ENCODE measurements at regions not wholly inside any gene's neighbourhood (a gene's known extent, or its start where the extent isn't known, plus 50 kb on each side); places are given as distances from the start of the nearest gene placed in this dataset.
"Not testable (repeated sequence)": the region's sequence is repeated elsewhere in the genome, so short reads cannot be mapped to it uniquely, and the experiment has no call there.

DNA sequence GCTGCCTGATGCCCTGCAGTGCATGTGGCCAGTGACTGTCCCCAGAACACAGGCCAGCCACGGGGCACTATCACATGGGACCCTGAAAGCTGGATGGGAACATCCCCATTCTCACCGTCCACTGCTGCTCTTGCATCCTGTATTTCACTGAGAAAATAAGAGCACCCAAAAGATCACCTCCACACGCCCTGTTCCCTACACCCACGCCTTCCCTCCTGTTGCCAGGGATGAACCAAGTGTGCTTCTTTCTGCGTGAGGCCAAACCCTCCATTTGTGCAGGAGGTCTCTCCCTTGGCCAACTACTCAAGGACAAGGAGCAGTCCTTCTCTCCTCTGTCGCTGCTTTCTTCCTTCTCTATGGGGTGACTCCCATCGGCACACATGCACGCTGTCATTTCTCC lies 118.3 kb downstream of the LRRC37A3 start:
- DNase-seq (ENCODE audit: low read depth in 2 of 2): not testable (repeated sequence)

DNA sequence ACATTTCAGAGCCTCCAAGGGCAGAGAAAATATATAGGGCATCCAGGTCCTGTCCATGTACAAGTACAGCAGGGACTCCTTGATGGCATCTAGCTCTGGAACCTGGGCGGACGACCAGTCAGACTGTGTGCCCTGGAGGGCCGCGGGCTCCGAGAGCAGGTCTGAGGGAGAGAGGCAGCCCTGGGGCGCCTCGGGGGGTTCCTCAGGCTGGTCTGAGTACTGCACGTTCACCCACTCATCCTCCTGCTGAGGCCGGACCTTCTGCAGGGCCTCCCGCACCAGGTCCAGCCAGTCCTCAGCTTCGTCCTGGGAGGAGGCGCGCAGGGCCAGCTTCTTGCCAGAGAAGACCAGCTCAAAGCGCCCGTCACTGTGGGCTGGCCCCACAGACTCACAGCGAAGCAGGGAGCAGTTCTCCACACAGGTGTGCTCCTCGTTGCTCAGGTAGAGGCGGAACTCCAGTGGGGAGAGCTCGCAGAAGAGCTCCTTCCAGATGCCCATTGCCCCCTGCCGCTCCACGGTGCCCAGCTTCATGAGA lies 118.8 kb downstream of the LRRC37A3 start:
- not testable (repeated sequence) for DNase-seq (ENCODE audit: low read depth in 2 of 2)

DNA sequence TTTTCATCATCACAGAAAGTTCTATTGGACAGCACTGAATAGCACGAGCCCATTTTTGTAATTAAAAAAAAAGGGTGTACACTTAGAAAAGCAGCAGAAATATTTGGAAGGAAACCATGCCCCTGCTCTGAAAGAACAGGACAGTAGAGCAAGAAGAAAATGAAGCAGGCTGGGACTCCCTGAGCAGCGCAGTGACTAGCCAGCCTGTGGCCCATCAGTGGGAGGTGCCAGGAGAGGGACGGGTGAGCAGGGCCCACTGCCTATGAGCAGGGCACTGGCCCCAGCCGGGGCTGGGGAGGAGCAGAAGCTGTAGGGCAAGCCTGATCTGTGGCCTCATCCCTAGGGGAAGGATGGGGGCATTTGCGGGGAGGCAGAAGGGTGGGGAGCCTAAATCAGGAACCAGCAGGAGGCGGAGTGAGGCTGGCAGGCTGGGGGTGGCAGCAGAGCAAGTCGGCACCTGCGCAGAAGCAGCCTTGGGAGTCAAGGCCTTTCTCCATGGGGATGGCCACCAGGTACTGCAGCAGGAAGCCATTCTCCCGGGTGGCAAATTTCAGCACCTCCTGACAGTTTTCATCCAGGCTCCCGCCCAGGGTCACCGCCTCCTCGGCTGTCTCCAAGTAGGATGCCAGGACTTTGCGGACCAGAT lies 119.6 kb downstream of the LRRC37A3 start:
- not testable (repeated sequence) for DNase-seq (ENCODE audit: low read depth in 2 of 2)

DNA sequence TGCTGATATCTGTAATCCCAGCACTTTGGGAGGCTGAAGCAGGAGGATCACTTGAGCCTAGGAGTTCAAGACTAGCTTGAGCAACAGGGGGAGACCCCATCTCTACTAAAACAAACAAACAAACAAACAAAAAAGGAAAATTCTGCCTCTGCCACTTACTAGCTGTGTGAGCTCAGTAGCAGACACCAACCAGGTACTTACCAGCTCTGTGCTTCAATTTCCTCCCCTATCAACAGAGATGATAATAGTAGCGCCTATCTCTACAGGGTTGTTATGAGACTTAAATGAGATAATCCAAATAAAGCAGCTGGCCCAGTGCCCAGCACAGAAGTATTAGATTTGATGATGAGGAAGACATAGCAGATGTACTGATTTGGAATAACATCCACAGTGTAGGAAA lies 120.3 kb downstream of the LRRC37A3 start:
- not testable (repeated sequence) for DNase-seq (ENCODE audit: low read depth in 2 of 2)

DNA sequence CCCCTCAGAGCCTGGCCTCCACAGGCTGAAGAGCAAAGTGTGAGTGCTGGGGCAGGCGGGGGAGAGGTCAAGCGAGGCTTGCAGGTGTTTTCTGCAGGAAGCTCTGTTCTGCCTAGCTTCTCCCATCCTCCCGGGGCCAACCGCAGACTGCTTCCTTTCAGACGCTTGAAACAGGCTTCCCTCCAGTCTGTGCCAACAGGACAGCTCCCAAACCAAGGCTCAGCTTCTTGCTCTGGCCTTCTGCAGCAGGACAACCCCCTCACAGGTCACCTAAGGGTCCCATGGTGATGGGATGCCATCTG lies 120.8 kb downstream of the LRRC37A3 start:
- DNase-seq (ENCODE audit: low read depth in 2 of 2): not testable (repeated sequence)

DNA sequence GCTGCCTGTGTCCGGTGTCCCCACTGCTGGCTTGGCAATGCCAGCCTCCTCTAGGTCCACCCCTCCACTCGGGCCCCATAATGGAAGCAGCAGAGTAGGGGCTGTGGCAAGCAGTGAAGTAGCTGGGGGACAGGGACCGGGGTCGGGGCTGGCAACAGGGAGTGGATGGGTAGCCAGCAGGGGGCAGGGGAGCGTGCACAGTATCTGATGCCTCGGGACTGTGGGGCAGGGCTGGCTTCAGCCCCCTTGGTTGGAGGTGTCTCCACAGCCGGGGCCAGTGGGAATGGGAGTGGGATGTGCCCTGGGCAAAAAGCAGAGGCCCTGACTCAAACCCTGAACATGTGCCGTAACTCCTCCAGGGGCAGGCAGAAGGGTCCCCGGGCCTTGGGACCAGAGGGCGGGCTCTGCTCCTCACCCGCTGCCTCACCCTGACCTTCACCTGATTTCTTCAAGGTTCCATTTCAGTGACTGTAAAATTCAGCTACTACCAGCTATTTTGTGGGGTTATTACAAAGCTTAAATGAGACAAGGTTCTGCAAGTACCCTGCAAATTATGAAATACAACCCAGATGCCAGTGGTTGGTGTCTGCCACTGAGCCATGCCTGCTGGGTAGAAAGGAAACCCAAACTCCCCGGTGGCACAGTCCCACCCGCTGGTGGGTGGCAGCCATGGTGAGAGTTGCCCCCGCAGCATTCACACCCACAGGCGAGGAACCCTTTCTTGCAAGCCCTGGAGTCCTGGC lies 121.4 kb downstream of the LRRC37A3 start:
- DNase-seq (ENCODE audit: low read depth in 2 of 2): not testable (repeated sequence)

DNA sequence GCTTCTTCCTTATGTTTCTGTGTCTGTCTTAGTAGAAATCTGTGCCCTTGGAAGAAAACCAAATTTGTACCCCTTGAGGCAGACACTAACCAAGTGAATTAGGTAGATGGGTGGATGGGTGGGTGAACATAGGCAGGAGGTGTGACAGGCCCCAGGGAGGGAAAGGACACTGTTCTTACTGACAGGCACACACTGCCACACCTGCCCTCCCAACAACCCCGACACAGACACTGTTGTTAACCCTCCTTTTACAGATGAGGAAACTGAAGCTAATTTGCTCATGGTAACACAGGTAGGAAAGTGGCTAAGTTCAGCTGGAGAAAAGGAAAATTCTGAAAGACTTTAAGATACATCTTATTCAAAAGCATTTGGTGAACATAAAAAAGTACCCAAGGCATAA lies 123.9 kb downstream of the LRRC37A3 start:
- not testable (repeated sequence) for DNase-seq (ENCODE audit: low read depth in 2 of 2)

DNA sequence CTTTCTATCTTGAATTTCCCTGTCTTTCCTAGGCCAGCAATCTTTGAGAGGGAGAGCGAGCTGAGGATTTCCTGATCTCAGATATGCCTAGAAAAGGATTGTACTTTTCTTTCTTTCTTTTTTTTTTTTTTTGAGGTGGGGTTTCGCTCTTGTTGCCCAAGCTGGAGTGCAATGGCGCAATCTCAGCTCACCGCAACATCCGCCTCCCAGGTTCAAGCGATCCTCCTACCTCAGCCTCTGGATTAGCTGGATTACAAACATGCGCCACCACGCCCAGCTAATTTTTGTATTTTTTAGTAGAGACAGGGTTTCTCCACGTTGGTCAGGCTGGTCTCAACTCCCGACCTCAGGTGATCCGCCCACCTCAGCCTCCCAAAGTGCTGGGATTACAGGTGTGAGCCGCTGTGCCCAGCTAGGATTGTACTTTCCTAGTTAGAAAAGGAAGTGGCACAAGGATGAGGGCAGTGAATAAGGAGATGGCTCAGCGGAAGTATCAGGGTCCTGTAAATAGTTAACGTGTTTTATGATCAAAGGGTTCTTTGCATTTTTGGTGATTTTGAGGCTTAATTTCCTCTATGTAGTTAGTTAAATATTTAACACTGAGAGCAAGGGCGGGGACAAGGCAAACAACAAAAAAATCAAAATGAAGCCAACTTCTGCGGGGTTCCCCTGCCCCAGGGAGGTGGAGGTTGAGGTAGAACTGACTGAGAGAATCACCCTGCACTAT lies 124.6 kb downstream of the LRRC37A3 start:
- not testable (repeated sequence) for DNase-seq (ENCODE audit: low read depth in 2 of 2)

DNA sequence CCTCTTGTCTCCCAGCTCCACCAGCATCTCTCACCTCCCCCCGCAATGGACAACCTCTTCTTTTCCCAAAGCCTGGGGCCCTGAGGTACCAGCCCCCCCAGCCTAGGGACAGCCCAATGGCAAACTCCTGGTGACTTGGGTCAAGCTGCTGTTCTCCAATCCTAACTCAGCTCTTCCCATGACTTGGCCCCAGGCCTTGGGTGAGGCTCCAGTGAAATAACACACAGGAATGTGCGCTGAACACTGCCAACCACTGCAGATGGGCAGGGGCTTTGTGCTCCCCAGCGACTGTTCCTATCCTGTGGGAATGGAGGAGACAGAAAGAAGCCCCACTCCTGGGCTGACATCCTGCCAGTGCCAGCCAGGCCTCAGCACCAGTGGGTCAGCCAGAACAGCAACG lies 125.2 kb downstream of the LRRC37A3 start:
- DNase-seq (ENCODE audit: low read depth in 2 of 2): peak; percentile 25 to 35

DNA sequence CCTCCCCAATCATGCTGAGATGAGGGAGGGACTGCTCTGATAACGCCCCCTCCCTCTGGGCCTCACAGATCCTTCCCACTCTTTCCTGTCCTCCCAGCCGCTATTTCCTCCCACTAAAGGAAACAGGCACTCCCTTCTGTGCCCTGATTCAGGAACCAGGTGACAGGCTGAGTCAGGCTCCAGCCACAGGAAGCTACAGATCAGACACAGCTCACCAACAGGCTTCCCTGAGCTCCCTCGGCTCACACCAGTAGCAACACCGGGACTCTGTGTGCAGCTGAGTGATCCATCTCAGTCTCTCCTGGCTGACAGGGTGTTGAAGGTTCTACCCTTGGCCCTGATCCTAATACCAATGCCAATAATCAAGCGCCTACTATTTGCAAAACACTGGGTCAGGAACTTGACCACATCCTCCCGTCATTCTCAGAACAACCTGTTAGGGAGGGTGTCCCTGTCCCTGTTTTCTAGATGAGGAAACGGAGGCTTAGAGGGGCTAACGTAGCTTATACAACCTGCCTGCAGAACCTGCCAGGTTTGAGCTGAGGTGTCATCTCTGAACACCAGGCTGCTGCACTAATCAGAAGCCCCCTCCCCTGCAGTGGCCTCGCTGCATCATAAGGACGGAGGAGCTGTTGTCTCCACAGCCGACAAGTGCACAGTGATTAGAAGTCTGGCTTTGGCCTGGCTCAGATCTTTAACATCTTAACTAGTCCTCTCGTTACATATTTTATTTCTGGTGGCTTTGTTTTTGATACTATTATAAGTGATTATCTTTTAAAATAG lies 126.3 kb downstream of the LRRC37A3 start:
- peak; percentile 86 to 95 for DNase-seq (ENCODE audit: low read depth in 2 of 2)

DNA sequence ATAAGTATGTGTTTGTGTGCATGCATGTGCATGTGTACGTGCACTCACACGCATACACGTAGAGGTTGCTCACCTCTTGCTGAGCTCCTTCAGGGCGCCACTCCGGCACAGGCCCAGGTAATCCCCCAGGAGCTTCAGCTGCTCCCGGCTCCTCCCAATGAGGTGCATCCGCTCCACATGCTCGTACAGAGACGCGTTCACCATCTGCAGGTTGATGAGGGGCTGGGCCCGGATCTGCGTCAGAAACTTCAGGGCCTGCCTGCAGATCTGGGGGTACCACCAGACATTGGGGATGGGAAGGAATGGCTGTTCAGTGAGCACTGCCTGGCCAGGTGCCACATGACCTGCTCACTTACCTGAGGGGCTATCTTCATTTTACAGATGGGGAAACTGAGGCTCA lies 127.0 kb downstream of the LRRC37A3 start:
- DNase-seq (ENCODE audit: low read depth in 2 of 2): not testable (repeated sequence)

DNA sequence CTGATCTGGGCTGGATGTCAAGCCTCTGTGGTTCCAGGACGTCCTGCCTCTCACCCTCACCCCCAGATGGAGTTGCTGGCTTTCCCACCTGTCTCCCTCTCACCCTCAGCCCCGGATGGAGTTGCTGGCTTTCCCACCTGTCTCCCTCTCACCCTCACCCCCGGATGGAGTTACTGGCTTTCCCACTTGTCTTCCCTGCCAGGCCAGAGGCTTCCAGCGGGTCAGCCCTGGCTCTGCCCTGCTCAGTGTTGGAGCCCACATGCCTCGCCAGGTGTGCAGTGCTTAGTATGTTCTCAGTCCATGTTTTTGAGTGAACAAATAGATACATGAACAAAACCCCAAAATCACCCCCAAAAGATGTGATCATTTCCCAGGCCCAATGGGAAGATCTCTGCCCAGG lies 127.6 kb downstream of the LRRC37A3 start:
- not testable (repeated sequence) for DNase-seq (ENCODE audit: low read depth in 2 of 2)

DNA sequence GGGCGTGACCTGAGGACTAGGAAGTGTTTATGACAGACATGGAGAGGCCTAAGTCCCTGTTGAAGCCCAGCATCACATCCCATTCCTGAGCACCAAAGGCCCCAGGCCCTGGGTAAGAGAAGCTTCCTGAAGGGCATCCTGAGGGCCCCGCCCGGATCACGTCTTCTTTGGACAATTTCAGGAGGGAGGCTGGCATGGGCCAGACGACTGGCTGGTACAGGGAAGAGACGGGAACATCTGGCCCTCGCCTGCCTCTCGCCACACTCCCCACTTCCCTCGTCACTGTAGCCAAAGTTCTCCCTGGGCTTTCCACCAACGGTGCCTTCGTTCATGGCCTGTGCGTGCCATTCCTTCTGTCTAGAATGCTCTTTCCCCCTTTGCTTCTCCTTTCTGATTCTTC lies 128.1 kb downstream of the LRRC37A3 start:
- DNase-seq (ENCODE audit: low read depth in 2 of 2): not testable (repeated sequence)

DNA sequence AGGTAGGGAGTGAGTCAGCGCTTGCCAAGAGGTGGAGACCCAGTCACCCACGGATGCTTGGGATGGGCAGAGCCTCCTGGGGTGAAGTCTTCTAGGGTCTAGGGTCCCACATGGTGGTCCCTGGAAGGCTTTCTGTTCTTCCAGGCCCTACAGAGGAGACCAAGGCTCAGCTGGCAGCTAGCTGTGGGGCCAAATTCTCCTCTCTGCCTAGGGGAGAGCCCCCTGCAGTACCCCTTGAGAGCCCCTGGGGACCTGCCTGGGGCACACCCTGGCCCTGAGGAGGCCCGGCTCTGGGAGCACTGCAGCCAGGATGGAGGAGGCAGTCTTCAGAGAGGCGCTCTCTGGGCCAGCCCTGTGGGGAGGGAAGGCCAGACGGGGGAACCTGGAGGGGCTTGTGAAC lies 128.6 kb upstream of the SMURF2 start:
- DNase-seq (ENCODE audit: low read depth in 2 of 2): not testable (repeated sequence)

DNA sequence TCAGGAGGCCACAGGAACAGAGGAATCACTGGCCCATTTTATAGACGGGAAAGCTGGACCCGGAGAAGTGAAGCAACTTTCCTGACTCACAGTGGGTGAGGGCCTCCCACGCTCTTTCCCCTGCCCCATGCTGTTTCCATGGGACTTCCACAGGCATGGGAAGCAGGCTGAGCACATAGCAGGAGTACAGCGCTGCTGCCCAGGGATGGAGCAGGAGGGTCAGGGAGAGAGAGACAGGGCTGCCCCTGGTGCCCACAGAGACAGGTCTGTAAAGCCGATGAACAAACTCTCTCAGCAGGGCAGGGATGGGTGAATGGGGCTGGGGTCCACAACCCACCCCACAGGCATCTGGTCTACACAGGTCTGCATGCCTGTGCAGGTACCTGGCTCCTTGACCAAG lies 128.1 kb upstream of the SMURF2 start:
- not testable (repeated sequence) for DNase-seq (ENCODE audit: low read depth in 2 of 2)

DNA sequence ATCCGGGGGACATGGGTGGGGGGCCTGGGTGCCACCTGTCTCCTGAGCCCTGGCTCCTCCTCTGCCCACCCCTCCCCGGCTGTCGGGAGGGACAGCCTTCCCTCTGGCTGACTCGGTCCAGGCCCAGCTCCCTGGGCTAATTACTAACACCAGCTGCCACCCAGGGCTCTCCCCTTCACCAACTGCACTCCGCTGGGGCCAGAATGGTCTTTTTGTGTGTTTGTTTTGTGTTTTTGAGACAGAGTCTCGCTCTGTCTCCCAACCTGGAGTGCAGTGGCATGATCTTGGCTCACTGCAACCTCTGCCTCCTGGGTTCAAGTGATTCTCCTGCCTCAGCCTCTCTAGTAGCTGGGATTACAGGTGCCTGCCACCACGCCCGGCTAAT lies 126.9 kb upstream of the SMURF2 start:
- DNase-seq (ENCODE audit: low read depth in 2 of 2): not testable (repeated sequence)

DNA sequence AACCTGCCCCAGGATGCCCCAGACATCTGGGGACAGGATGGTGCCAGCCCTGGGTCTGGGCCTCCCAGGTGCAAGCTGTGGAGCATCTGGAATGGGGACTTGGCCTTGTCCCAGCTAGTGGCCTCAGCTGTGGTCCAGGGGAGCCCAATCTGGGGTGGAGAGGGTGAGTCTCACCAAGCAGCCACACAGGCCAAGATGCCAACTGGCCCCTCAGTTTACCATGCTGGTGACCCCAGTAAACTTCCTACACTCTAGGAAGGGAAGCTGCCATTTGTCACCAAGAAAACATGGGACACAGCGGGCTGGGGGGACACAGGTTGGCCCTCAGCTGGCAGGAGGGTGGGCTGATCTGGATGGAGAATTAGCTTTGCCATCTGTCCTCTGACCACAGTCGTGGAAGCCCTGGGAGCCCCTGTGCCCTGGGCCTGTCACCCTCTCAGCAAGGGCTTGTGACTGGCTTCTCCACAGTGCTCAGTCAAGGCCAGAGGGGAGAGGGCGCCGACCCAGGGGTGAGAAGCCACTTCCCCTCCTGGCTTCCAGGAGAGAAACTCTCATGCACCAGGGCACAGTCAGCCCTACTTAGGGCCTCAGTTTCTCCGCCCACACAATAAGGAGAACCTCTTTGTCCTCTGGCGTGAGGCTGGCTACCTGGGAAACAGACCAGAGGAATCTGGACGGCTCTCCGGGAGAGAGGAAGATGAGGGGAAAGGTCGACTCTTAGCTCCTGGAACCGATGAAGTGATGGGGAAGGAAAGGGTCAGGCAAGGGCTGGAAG lies 126.4 kb upstream of the SMURF2 start:
- DNase-seq (ENCODE audit: low read depth in 2 of 2): no peak

DNA sequence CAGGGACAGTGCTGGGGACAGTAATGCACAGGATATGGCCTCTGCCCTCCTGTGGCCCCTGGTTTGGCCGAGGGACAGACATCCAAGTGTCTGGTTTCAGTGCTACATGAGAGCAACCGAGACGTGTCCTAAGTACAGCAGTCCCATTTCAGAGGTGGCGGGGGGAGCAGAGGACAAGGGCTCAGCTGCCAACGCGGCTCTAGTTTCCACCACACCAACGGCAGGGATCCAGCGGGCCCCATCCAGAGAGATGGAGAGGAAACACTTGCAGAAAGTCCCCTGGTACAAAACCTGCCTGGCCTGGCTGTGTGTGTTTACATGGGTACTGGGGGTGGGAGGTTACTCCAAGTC lies 125.8 kb upstream of the SMURF2 start:
- no peak for DNase-seq (ENCODE audit: low read depth in 2 of 2)

DNA sequence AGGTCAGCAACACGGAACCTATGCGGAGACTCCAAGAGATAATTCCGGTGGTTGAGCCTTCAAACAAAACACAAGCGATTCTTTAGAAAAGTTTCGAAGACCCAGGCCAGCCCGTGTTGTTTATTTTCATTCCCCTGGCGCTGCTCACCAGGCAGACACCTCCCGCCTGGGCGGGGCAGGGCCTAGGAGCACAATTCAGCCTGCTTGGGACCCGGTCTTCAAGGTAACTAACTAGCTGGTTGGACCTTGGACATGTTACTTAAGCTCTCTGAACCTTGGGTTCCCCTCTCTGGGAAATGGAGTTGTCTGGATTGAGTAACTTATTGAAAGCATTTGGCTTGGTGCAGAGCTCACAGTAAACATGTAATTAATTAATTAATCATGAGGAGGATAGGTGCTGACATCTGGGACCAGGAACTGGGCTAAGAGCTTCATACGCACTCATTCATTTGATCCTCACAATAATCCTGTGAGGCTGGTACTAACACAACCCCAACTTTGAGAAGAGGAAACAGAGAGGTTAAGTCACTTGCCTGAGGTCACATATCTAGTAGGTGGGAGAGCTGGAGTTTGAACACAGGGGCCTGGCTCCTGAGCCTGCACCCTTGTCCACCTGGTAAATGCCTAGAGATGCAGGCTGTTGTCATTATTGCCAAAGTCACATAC lies 125.3 kb upstream of the SMURF2 start:
- DNase-seq (ENCODE audit: low read depth in 2 of 2): no peak

DNA sequence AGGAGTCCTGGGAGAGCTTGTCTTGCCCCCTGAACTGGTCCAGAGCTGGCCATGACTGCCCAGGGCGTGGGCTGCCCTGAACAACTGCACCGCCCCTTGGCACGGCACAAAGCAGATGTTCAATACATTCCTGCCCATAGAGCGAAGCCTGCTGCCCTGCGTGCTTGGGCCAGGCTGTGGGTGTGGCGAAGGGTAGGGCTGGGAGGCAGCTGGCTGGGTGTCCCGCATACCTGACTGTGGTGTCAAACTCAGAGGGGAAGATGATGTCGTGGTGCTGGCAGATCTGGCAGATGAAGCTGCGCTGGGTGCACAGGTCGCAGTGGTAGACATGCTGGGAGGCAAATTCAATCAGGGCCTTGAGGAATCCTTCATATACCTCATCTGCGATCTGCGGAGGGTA lies 124.2 kb upstream of the SMURF2 start:
- DNase-seq (ENCODE audit: low read depth in 2 of 2): no peak

Measured in dermis microvascular lymphatic vessel endothelial cell (primary cell).